GM23338 (cell line): ENCODE measurements at regions not wholly inside any gene's neighbourhood (a gene's known extent, or its start where the extent isn't known, plus 50 kb on each side); places are given as distances from the start of the nearest gene placed in this dataset.

ENCODE experiments used
- ATAC-seq: fragments of 200-7000 bp; cut with Tn5 transposase; 3 replicates; pipeline ENCODE4 v1.9.1; 2020
- DNase-seq: peaks from one replicate; pipeline ENCODE4 v3.0.0-alpha.2; 2015; ENCODE audit warnings: low spot score
- H2AFZ ChIP-seq: fragments of 200-600 bp; sonication (generic); 2 replicates; pipeline ENCODE4 v1.8.0; 2016; ENCODE audit warnings: antibody characterized with exemption, mild to moderate bottlenecking, moderate library complexity
- H3F3A ChIP-seq: fragments of 200-600 bp; sonication (generic); replicated peaks from 2 replicates; pipeline ENCODE4 v1.8.0; 2017; ENCODE audit warnings: antibody characterized with exemption, mixed run types, low read depth
- H3K27ac ChIP-seq: fragments of 200-600 bp; sonication (generic); 2 replicates; pipeline ENCODE4 v1.6.1; 2016; ENCODE audit warnings: low read depth
- H3K27me3 ChIP-seq: fragments of 200-600 bp; sonication (generic); 2 replicates; pipeline ENCODE4 v1.8.0; 2016; ENCODE audit warnings: mild to moderate bottlenecking, mixed run types, moderate library complexity; ENCODE audit not compliant: insufficient read depth
- H3K36me3 ChIP-seq: fragments of 200-600 bp; sonication (generic); 2 replicates; pipeline ENCODE4 v1.8.0; 2016; ENCODE audit warnings: mild to moderate bottlenecking; ENCODE audit not compliant: insufficient read depth
- H3K4me1 ChIP-seq: fragments of 200-600 bp; sonication (generic); 2 replicates; pipeline ENCODE4 v1.8.0; 2016; ENCODE audit warnings: mild to moderate bottlenecking, moderate library complexity; ENCODE audit not compliant: insufficient read depth
- H3K4me2 ChIP-seq: fragments of 200-600 bp; sonication (generic); 2 replicates; pipeline ENCODE4 v1.7.1; 2017; ENCODE audit warnings: mixed run types
- H3K4me3 ChIP-seq: fragments of 200-600 bp; sonication (generic); 2 replicates; pipeline ENCODE4 v1.6.1; 2016; ENCODE audit warnings: mixed run types
- H3K79me2 ChIP-seq: fragments of 200-600 bp; sonication (generic); replicated peaks from 2 replicates; pipeline ENCODE4 v1.8.0; 2017; ENCODE audit warnings: mild to moderate bottlenecking; ENCODE audit not compliant: insufficient read depth
- H3K9me2 ChIP-seq: fragments of 200-600 bp; sonication (generic); 2 replicates; pipeline ENCODE4 v1.8.0; 2017; ENCODE audit not compliant: insufficient read depth
- H4K20me1 ChIP-seq: fragments of 200-600 bp; sonication (generic); replicated peaks from 2 replicates; pipeline ENCODE4 v1.8.0; 2017; ENCODE audit warnings: mild to moderate bottlenecking; ENCODE audit not compliant: insufficient read depth
- H3K27ac Mint-ChIP-seq: 2 replicates; pipeline ENCODE4 v1.8.0; 2020; ENCODE audit warnings: inconsistent platforms, mild to moderate bottlenecking, moderate library complexity, mixed read lengths
- H3K27me3 Mint-ChIP-seq: 3 replicates; pipeline ENCODE4 v1.8.0; 2022; ENCODE audit warnings: low read depth, mild to moderate bottlenecking, moderate library complexity, mixed read lengths, inconsistent platforms; ENCODE audit not compliant: insufficient read depth, poor library complexity
- H3K36me3 Mint-ChIP-seq: 3 replicates; pipeline ENCODE4 v1.8.0; 2021; ENCODE audit warnings: low read depth, mild to moderate bottlenecking, inconsistent platforms, moderate library complexity, mixed read lengths
- H3K4me1 Mint-ChIP-seq: 3 replicates; pipeline ENCODE4 v1.8.0; 2020; ENCODE audit warnings: mild to moderate bottlenecking, inconsistent platforms, mixed read lengths
- H3K4me3 Mint-ChIP-seq: 3 replicates; pipeline ENCODE4 v1.8.0; 2021; ENCODE audit warnings: moderate library complexity, mild to moderate bottlenecking, inconsistent platforms, mixed read lengths
- H3K9me3 Mint-ChIP-seq: 3 replicates; pipeline ENCODE4 v1.8.0; 2020; ENCODE audit warnings: moderate library complexity, mild to moderate bottlenecking, inconsistent platforms, mixed read lengths
- CTCF ChIP-seq, 2 experiments: fragments of 200-600 bp in 1 of 2; sonication (generic) in 1 of 2; conservative IDR thresholded peaks; 2 replicates each; pipeline versions ENCODE4 v1.5.1 to v1.6.1; 2016 to 2017; ENCODE audit warnings: antibody characterized with exemption in 2 of 2, low read depth in 2 of 2, mild to moderate bottlenecking in 2 of 2, moderate library complexity in 1 of 2
- EZH2 ChIP-seq: fragments of 200-600 bp; sonication (generic); IDR thresholded peaks from one replicate; pipeline ENCODE4 v1.8.0; 2017; ENCODE audit warnings: antibody characterized with exemption, mild to moderate bottlenecking, low read depth; ENCODE audit not compliant: unreplicated experiment
- EZH2phosphoT487 ChIP-seq: fragments of 200-600 bp; sonication (generic); IDR thresholded peaks from one replicate; pipeline ENCODE4 v1.8.1; 2018; ENCODE audit warnings: antibody characterized with exemption; ENCODE audit not compliant: unreplicated experiment
- JUNB ChIP-seq: IDR thresholded peaks from one replicate; pipeline ENCODE4 v1.6.1; 2016; ENCODE audit warnings: antibody characterized with exemption; ENCODE audit not compliant: unreplicated experiment
- NANOG ChIP-seq: IDR thresholded peaks from 2 replicates; pipeline ENCODE4 v1.6.1; 2016; ENCODE audit warnings: antibody characterized with exemption, borderline replicate concordance
- POLR2AphosphoS5 ChIP-seq: IDR thresholded peaks from 2 replicates; pipeline ENCODE4 v1.6.1; 2016; ENCODE audit warnings: antibody characterized with exemption, low read depth
- STAT1 ChIP-seq: IDR thresholded peaks from one replicate; pipeline ENCODE4 v1.6.1; 2016; ENCODE audit warnings: antibody characterized with exemption; ENCODE audit not compliant: unreplicated experiment
- ZNF331 ChIP-seq: fragments of 250-450 bp; sonication (Bioruptor Pico); IDR thresholded peaks from 2 replicates; pipeline ENCODE4 v1.5.0; 2020; ENCODE audit warnings: low read depth, mild to moderate bottlenecking, moderate library complexity
- TF ChIP-seq, protein P1 (sequence below): IDR thresholded peaks from one replicate; pipeline ENCODE4 v1.6.1; 2018; ENCODE audit warnings: antibody characterized with exemption; ENCODE audit not compliant: unreplicated experiment
- TF ChIP-seq, protein P2 (sequence below): IDR thresholded peaks from 2 replicates; pipeline ENCODE4 v1.6.1; 2016; ENCODE audit warnings: antibody characterized with exemption
- TF ChIP-seq, protein P3 (sequence below): fragments of 250-450 bp; sonication (Bioruptor Pico); IDR thresholded peaks from 2 replicates; pipeline ENCODE4 v1.5.0; 2020; ENCODE audit warnings: mild to moderate bottlenecking, moderate library complexity

GRCh38 chr2:129800686-129801085 lies 178.8 kb upstream of the RAB6C start:
- no peak overlapping the region for H3K4me3 Mint-ChIP-seq
- Histone ChIP-seq H2AFZ (no peak overlapping the region), H3K27ac (no peak overlapping the region), H3K36me3 (no peaks in the 10 kb centered on the region), H4K20me1 (no peaks in the 10 kb centered on the region), H3K9me2 (no peaks in the 10 kb centered on the region), H3F3A (no peaks in the 10 kb centered on the region), H3K79me2 (no peaks in the 10 kb centered on the region), H3K27me3 (no peaks in the 10 kb centered on the region), H3K4me3 (no peak overlapping the region), H3K4me2 (no peak overlapping the region), H3K4me1 (peaks cover 19% of the 10 kb centered on the region)
- ATAC-seq = no peak
- no peak for DNase-seq
- H3K36me3 Mint-ChIP-seq = no peaks in the 10 kb centered on the region; the same call in 2 of the 3 replicates
- peaks cover 26% of the 10 kb centered on the region for H3K4me1 Mint-ChIP-seq
- H3K9me3 Mint-ChIP-seq = no peaks in the 10 kb centered on the region
- TF ChIP-seq STAT1 (no peak), EZH2 (no peak), ZNF331 (CRISPR knock-in tag) (no peak), JUNB (no peak), POLR2AphosphoS5 (no peak), EZH2phosphoT487 (no peak), NANOG (no peak), CTCF (conservative IDR thresholded peaks at IDR 0.05; ENCODE audit: low read depth in 2 of 2) (no peak)
- TF ChIP-seq, protein P1, sequence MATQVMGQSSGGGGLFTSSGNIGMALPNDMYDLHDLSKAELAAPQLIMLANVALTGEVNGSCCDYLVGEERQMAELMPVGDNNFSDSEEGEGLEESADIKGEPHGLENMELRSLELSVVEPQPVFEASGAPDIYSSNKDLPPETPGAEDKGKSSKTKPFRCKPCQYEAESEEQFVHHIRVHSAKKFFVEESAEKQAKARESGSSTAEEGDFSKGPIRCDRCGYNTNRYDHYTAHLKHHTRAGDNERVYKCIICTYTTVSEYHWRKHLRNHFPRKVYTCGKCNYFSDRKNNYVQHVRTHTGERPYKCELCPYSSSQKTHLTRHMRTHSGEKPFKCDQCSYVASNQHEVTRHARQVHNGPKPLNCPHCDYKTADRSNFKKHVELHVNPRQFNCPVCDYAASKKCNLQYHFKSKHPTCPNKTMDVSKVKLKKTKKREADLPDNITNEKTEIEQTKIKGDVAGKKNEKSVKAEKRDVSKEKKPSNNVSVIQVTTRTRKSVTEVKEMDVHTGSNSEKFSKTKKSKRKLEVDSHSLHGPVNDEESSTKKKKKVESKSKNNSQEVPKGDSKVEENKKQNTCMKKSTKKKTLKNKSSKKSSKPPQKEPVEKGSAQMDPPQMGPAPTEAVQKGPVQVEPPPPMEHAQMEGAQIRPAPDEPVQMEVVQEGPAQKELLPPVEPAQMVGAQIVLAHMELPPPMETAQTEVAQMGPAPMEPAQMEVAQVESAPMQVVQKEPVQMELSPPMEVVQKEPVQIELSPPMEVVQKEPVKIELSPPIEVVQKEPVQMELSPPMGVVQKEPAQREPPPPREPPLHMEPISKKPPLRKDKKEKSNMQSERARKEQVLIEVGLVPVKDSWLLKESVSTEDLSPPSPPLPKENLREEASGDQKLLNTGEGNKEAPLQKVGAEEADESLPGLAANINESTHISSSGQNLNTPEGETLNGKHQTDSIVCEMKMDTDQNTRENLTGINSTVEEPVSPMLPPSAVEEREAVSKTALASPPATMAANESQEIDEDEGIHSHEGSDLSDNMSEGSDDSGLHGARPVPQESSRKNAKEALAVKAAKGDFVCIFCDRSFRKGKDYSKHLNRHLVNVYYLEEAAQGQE = no peak
- TF ChIP-seq, protein P2, sequence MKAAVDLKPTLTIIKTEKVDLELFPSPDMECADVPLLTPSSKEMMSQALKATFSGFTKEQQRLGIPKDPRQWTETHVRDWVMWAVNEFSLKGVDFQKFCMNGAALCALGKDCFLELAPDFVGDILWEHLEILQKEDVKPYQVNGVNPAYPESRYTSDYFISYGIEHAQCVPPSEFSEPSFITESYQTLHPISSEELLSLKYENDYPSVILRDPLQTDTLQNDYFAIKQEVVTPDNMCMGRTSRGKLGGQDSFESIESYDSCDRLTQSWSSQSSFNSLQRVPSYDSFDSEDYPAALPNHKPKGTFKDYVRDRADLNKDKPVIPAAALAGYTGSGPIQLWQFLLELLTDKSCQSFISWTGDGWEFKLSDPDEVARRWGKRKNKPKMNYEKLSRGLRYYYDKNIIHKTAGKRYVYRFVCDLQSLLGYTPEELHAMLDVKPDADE = no peak
- TF ChIP-seq, protein P3, sequence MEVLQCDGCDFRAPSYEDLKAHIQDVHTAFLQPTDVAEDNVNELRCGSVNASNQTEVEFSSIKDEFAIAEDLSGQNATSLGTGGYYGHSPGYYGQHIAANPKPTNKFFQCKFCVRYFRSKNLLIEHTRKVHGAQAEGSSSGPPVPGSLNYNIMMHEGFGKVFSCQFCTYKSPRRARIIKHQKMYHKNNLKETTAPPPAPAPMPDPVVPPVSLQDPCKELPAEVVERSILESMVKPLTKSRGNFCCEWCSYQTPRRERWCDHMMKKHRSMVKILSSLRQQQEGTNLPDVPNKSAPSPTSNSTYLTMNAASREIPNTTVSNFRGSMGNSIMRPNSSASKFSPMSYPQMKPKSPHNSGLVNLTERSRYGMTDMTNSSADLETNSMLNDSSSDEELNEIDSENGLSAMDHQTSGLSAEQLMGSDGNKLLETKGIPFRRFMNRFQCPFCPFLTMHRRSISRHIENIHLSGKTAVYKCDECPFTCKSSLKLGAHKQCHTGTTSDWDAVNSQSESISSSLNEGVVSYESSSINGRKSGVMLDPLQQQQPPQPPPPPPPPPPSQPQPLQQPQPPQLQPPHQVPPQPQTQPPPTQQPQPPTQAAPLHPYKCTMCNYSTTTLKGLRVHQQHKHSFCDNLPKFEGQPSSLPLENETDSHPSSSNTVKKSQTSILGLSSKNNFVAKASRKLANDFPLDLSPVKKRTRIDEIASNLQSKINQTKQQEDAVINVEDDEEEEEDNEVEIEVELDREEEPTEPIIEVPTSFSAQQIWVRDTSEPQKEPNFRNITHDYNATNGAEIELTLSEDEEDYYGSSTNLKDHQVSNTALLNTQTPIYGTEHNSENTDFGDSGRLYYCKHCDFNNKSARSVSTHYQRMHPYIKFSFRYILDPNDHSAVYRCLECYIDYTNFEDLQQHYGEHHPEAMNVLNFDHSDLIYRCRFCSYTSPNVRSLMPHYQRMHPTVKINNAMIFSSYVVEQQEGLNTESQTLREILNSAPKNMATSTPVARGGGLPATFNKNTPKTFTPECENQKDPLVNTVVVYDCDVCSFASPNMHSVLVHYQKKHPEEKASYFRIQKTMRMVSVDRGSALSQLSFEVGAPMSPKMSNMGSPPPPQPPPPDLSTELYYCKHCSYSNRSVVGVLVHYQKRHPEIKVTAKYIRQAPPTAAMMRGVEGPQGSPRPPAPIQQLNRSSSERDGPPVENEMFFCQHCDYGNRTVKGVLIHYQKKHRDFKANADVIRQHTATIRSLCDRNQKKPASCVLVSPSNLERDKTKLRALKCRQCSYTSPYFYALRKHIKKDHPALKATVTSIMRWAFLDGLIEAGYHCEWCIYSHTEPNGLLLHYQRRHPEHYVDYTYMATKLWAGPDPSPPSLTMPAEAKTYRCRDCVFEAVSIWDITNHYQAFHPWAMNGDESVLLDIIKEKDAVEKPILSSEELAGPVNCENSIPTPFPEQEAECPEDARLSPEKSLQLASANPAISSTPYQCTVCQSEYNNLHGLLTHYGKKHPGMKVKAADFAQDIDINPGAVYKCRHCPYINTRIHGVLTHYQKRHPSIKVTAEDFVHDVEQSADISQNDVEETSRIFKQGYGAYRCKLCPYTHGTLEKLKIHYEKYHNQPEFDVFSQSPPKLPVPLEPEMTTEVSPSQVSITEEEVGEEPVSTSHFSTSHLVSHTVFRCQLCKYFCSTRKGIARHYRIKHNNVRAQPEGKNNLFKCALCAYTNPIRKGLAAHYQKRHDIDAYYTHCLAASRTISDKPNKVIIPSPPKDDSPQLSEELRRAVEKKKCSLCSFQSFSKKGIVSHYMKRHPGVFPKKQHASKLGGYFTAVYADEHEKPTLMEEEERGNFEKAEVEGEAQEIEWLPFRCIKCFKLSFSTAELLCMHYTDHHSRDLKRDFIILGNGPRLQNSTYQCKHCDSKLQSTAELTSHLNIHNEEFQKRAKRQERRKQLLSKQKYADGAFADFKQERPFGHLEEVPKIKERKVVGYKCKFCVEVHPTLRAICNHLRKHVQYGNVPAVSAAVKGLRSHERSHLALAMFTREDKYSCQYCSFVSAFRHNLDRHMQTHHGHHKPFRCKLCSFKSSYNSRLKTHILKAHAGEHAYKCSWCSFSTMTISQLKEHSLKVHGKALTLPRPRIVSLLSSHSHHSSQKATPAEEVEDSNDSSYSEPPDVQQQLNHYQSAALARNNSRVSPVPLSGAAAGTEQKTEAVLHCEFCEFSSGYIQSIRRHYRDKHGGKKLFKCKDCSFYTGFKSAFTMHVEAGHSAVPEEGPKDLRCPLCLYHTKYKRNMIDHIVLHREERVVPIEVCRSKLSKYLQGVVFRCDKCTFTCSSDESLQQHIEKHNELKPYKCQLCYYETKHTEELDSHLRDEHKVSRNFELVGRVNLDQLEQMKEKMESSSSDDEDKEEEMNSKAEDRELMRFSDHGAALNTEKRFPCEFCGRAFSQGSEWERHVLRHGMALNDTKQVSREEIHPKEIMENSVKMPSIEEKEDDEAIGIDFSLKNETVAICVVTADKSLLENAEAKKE (CRISPR knock-in tag) = no peak
- H3K27me3 Mint-ChIP-seq = peaks cover 11% of the 10 kb centered on the region
- H3K27ac Mint-ChIP-seq = no peak overlapping the region; the same call in 1 of the 2 replicates
